GM12872 (cell line): ENCODE measurements at regions not wholly inside any gene's neighbourhood (a gene's known extent, or its start where the extent isn't known, plus 50 kb on each side); places are given as distances from the start of the nearest gene placed in this dataset.

Experiments
- TF ChIP-seq, protein P1 (sequence below): IDR thresholded peaks from 3 replicates; pipeline ENCODE4 v1.5.1; 2011; ENCODE audit warnings: low read depth, mild to moderate bottlenecking, low read length, moderate library complexity; ENCODE audit not compliant: insufficient read depth

DNA sequence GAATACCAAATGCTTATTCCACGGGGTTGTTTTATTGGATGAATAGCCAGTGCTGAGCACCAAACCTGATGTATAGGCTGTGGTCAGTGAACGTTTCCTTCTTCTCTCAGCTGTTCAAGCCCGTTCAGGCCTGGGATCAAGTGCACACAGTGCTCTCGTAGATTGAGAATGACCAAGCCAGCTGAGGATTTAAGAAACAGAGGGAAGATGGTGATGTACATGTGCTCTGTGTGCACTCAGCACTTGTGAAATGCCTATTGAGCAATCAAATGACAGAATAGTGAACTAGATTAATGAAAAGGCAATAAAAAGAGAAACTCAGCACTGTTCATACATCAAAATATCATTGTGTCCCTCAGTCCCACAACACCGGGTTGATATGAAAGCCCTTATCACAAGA, 302.5 kb downstream of the BMPER start:
- TF ChIP-seq, protein P1, sequence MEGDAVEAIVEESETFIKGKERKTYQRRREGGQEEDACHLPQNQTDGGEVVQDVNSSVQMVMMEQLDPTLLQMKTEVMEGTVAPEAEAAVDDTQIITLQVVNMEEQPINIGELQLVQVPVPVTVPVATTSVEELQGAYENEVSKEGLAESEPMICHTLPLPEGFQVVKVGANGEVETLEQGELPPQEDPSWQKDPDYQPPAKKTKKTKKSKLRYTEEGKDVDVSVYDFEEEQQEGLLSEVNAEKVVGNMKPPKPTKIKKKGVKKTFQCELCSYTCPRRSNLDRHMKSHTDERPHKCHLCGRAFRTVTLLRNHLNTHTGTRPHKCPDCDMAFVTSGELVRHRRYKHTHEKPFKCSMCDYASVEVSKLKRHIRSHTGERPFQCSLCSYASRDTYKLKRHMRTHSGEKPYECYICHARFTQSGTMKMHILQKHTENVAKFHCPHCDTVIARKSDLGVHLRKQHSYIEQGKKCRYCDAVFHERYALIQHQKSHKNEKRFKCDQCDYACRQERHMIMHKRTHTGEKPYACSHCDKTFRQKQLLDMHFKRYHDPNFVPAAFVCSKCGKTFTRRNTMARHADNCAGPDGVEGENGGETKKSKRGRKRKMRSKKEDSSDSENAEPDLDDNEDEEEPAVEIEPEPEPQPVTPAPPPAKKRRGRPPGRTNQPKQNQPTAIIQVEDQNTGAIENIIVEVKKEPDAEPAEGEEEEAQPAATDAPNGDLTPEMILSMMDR = no peak

DNA sequence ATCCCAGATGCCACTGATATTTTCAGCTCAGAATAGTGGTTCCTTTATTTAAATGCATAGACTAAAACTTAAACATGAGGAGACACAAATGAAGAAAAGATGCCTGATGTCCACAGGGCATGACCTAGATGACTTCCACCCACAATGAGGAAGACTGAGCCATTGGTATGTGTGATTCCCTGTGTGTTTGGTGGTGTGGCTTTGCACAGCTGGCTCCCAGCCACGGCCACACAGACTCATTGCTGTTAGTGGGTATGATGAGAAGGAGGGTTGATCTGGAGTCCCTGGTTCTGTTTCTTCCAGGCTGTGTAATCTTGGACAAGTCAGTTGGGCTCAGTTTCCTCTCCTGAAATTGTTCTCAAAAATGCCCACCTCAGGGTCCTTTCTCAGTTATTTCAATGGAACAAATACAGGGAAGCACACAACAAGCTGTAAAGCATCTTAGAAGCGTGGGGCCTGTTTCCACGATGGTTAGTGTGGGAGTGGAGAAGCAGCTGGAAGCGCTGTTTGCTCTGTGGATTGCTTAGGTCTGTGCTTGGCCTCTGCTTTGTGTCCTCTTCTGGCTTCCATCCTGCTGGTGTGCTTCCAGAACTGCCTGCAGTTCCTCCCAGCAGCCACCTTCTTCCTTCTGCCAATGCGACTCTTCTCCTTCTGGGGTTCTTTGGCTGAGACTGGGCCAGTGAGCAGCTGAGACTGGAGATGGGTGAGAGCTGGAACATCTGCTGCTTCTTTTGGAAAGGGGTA, 303.7 kb downstream of the BMPER start:
- TF ChIP-seq, protein P1 = no peak

GRCh38 chr7:34211018-34211417, 305.7 kb downstream of the BMPER start:
- TF ChIP-seq, protein P1 = no peak

DNA sequence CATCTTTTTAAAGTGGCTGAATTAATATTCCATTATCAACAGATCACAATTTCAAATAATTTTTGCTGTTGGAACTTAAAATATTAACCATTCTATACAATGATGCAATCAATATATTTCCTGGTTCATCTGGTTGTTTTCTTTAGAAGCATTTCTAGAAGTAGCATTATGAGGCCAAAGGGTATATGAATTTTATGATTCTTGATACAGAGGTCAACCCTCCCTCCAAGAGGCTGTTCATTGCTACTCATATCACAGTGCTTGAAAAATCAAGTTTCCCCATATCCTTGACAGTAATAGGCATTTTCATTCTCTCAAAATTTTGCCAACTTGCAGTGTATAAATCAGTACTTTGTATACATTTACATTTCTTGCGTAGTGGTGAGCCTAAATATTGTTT, 312.6 kb downstream of the BMPER start:
- TF ChIP-seq, protein P1 = no peak

GRCh38 chr7:34219153-34219718, 313.9 kb downstream of the BMPER start:
- TF ChIP-seq, protein P1 = no peak

DNA sequence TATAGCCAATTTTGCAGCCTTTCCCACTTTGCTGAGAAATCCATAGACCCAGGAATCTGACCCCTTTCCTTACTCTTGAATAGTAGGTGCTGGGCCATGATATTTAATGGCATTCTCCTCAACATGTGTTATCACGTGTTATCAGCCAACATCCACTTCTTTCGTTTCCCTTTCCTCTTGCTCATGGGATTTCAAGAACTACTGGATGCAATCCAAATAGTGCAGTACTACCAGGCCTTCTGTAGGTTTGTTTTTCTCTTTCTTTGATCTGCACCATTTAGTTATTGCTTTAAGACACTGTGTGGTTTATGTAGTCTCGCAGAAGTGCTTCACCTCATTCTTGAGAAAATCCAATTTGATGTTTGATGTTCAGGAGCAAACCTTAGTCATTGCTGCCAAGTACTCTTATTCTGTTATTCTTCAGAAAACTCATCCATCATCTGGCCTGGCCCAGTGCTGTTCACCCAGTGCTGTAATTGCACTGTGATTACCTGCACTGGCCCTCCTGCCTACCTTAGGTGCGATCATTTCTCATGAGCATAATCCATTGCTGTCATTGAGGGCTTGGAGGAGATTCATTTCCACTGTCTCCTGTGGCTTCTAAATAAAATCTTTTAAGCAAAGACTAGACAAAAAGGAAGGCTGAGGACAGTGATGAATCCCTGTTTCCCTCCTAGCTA, 315.3 kb downstream of the BMPER start:
- TF ChIP-seq, protein P1 = no peak

DNA sequence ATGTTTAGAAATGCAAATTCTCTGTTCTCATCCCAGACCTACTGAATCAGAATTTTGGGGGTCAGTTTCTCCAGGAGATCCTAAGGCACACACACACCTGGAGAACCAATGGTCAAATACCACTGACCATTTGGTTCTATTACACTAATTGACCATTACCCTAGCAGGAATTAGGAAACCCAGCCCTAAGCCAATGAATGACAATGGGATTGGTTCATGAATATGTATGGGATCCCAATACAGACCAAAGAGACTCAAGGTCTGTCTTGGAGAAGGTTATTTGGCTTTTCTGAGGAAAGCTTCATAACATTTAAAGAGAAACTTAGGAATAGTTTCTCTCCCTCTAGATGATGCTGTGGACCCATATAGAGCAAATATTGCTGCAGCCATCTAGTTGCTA, 317.0 kb downstream of the BMPER start:
- TF ChIP-seq, protein P1 = no peak
